Stomach smooth muscle (tissue), 2 donors: ENCODE measurements at regions not wholly inside any gene's neighbourhood (a gene's known extent, or its start where the extent isn't known, plus 50 kb on each side); places are given as distances from the start of the nearest gene placed in this dataset.
"Not testable (repeated sequence)": the region's sequence is repeated elsewhere in the genome, so short reads cannot be mapped to it uniquely, and the experiment has no call there.

Source experiments
- H3K27ac ChIP-seq: one replicate; pipeline ENCODE4 v1.7.0; 2013; ENCODE audit warnings: mild to moderate bottlenecking, low read length, inconsistent platforms
- H3K27me3 ChIP-seq, 2 donors: one replicate each; pipeline ENCODE4 v1.7.0; 2013; ENCODE audit warnings: low read length in 2 of 2; ENCODE audit not compliant: insufficient read depth in 2 of 2, control insufficient read depth in 1 of 2
- H3K36me3 ChIP-seq, 2 donors: one replicate each; pipeline ENCODE4 v1.7.0; 2013; ENCODE audit warnings: low read length in 2 of 2; ENCODE audit not compliant: control insufficient read depth in 2 of 2, insufficient read depth in 2 of 2
- H3K4me1 ChIP-seq: one replicate; pipeline ENCODE4 v1.7.0; 2013; ENCODE audit warnings: low read length; ENCODE audit not compliant: control insufficient read depth, insufficient read depth
- H3K4me3 ChIP-seq, 2 donors: one replicate each; pipeline ENCODE4 v1.7.0; 2013; ENCODE audit warnings: low read length in 2 of 2
- H3K9ac ChIP-seq, 2 donors: one replicate each; pipeline ENCODE4 v1.7.0; 2013; ENCODE audit warnings: low read length in 2 of 2, mild to moderate bottlenecking in 1 of 2
- H3K9me3 ChIP-seq, 2 donors: one replicate each; pipeline ENCODE4 v1.7.0; 2013; ENCODE audit warnings: low read length in 2 of 2; ENCODE audit not compliant: control insufficient read depth in 2 of 2
- donor health status: healthy.
- donor health status: Pancreatic carcinoma.

- Histone ChIP-seq H3K9me3 (no peaks in the 10 kb centered on the region), H3K4me1 (no peaks in the 10 kb centered on the region), H3K27me3 (no peaks in the 10 kb centered on the region), H3K9ac (no peak overlapping the region), H3K4me3 (no peak overlapping the region), H3K36me3 (no peaks in the 10 kb centered on the region), H3K27ac (no peak overlapping the region)
These were observed 171.4 kb upstream of the TFAP2D start for GRCh38 chr6:50541941-50542340.

- Histone ChIP-seq H3K27ac (no peak overlapping the region), H3K9me3 (no peaks in the 10 kb centered on the region), H3K36me3 (no peaks in the 10 kb centered on the region), H3K9ac (no peak overlapping the region), H3K4me3 (no peak overlapping the region), H3K4me1 (no peaks in the 10 kb centered on the region), H3K27me3 (no peaks in the 10 kb centered on the region)
These were observed 169.7 kb upstream of the TFAP2D start for GRCh38 chr6:50543666-50544065.

DNA sequence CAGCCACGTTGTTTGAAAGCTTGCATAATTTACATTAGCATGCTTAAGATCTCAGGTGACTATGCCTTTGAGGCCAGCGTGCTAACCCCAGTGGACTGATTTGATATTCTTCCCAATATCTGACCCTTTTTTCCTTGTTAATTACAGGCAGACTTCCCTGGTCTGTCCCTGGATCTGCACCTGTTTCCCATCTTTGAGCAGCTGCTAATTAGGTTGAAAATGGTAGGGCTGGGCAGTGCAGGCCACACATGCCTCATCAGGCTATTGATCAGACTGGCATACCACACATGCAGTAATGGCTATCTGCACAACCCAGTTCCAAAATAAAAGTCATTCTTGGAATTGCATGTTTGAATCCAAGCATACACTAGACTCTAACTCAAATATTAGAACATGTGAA lies 164.3 kb upstream of the TFAP2D start:
- no peak overlapping the region for H3K4me3 ChIP-seq
- H3K27ac ChIP-seq = no peak overlapping the region
- no peaks in the 10 kb centered on the region for H3K4me1 ChIP-seq
- no peaks in the 10 kb centered on the region for H3K36me3 ChIP-seq
- no peak overlapping the region for H3K9ac ChIP-seq
- no peaks in the 10 kb centered on the region for H3K9me3 ChIP-seq
- H3K27me3 ChIP-seq = no peaks in the 10 kb centered on the region

GRCh38 chr6:50549475-50549874 lies 163.9 kb upstream of the TFAP2D start:
- Histone ChIP-seq H3K36me3 (no peaks in the 10 kb centered on the region), H3K9me3 (no peaks in the 10 kb centered on the region), H3K27ac (no peak overlapping the region), H3K4me1 (no peaks in the 10 kb centered on the region), H3K9ac (no peak overlapping the region), H3K27me3 (no peaks in the 10 kb centered on the region), H3K4me3 (no peak overlapping the region)

- Histone ChIP-seq H3K4me3 (no peak overlapping the region), H3K27ac (no peak overlapping the region), H3K27me3 (no peaks in the 10 kb centered on the region), H3K36me3 (no peaks in the 10 kb centered on the region), H3K4me1 (no peaks in the 10 kb centered on the region), H3K9ac (no peak overlapping the region), H3K9me3 (no peaks in the 10 kb centered on the region)
These were observed 157.3 kb upstream of the TFAP2D start for GRCh38 chr6:50555982-50556381.

DNA sequence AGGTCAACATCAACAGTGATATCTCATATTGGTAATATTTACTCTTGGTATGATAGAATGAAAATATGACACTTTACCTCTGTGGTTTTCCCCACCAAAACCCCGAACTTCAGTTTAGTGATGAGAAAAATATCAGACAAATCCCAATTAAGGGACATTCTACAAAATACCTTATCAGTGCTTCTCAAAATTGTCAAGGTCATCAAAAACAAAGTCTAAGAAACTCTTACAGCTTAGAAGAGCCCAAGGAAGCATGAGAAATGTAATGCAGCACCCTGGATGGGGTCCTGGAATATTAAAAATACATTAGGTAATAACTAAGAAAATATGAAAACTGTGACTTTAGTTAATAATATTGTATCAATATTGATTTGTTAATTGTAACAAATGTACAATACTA lies 148.3 kb upstream of the TFAP2D start:
- Histone ChIP-seq H3K36me3 (no peaks in the 10 kb centered on the region), H3K9me3 (no peaks in the 10 kb centered on the region), H3K27me3 (no peaks in the 10 kb centered on the region), H3K4me1 (no peaks in the 10 kb centered on the region), H3K9ac (no peak overlapping the region), H3K27ac (no peak overlapping the region), H3K4me3 (no peak overlapping the region)

- H3K27me3 ChIP-seq, H3K27ac ChIP-seq, H3K4me1 ChIP-seq, H3K9me3 ChIP-seq, H3K4me3 ChIP-seq, H3K9ac ChIP-seq, H3K36me3 ChIP-seq: not testable (repeated sequence)
These were observed 142.1 kb upstream of the TFAP2D start for GRCh38 chr6:50571230-50571629.

GRCh38 chr6:50585441-50586330 lies 127.6 kb upstream of the TFAP2D start:
- Histone ChIP-seq H3K36me3 (no peaks in the 10 kb centered on the region), H3K27me3 (no peaks in the 10 kb centered on the region), H3K27ac (no peak overlapping the region), H3K9me3 (no peaks in the 10 kb centered on the region), H3K4me1 (no peaks in the 10 kb centered on the region), H3K4me3 (no peak overlapping the region), H3K9ac (no peak overlapping the region)

GRCh38 chr6:50586331-50586675 lies 127.0 kb upstream of the TFAP2D start:
- H3K4me3 ChIP-seq = no peak overlapping the region
- no peaks in the 10 kb centered on the region for H3K4me1 ChIP-seq
- no peaks in the 10 kb centered on the region for H3K27me3 ChIP-seq
- no peaks in the 10 kb centered on the region for H3K9me3 ChIP-seq
- H3K27ac ChIP-seq = no peak overlapping the region
- H3K36me3 ChIP-seq = no peaks in the 10 kb centered on the region
- no peak overlapping the region for H3K9ac ChIP-seq

DNA sequence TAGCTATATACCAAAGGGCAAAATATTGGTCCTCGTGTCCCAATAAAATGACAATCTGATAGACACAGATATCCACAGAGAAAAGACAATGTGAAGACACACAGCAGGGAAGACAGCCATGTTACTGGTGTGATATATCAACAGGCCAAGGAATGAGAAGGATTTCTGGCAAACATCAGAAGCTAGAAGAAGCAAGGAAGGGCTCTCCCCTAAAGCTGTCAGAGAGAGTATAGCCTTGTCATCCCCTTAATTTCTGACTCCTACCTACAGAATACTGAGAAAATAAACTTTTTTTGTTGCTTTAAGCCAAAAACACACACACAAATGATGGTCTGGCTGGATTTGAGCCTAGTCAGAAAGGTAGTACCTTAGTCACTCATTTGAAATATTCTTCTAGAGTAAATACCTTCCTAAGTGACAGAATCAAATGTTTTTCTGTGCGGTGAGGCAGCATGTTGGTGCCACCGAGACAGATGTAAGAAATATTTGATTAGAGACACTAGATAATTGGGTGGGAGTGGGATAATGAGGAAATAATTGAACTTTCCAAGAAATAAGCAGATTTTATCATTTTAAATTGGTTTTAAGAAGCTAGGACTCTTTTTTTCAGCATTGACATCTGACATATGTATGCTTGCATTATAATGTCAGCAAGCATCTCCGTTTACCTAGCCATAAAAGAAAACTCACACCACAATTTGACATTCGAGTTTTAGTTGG lies 123.4 kb upstream of the TFAP2D start:
- Histone ChIP-seq H3K9me3 (no peaks in the 10 kb centered on the region), H3K27me3 (no peaks in the 10 kb centered on the region), H3K27ac (no peak overlapping the region), H3K4me3 (no peak overlapping the region), H3K9ac (no peak overlapping the region), H3K36me3 (no peaks in the 10 kb centered on the region), H3K4me1 (no peaks in the 10 kb centered on the region)

DNA sequence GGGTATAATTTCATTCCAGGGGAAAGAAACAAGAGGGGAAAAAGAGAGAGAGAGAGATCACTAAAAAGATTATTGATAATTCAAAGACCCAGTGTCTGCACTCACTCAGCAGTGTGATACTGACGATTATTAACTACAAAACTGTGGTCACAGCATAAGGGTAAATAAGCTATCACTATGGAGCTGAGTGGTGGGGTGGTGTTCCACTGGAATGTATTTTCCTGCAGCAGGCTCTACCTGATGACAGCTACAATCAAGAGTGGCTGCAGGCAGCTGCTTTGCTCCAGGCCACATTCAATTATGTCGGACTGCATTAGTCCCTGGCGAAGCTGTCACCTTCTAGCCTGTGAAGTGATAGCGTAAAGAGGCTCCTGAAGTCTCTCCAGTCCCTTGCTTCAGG lies 122.2 kb upstream of the TFAP2D start:
- Histone ChIP-seq H3K27ac (no peak overlapping the region), H3K27me3 (no peaks in the 10 kb centered on the region), H3K36me3 (no peaks in the 10 kb centered on the region), H3K9me3 (no peaks in the 10 kb centered on the region), H3K4me1 (no peaks in the 10 kb centered on the region), H3K4me3 (no peak overlapping the region), H3K9ac (no peak overlapping the region)
